Osteocyte (in vitro differentiated cells): ENCODE measurements at regions not wholly inside any gene's neighbourhood (a gene's known extent, or its start where the extent isn't known, plus 50 kb on each side); places are given as distances from the start of the nearest gene placed in this dataset.
A peak's percentile ranks its signal among the peaks of the same experiment; 100 is the strongest.

Experiments
- DNase-seq: peaks from one replicate; pipeline ENCODE4 v3.0.0; 2021; ENCODE audit warnings: mixed read lengths; ENCODE audit not compliant: unreplicated experiment; ENCODE audit errors: extremely low spot score
- H3K27ac Mint-ChIP-seq: one replicate; pipeline ENCODE4 v1.8.0; 2021; ENCODE audit warnings: mild to moderate bottlenecking, mixed read lengths; ENCODE audit not compliant: unreplicated experiment
- H3K27me3 Mint-ChIP-seq: one replicate; pipeline ENCODE4 v1.8.0; 2021; ENCODE audit warnings: mixed read lengths; ENCODE audit not compliant: unreplicated experiment
- H3K36me3 Mint-ChIP-seq: one replicate; pipeline ENCODE4 v1.8.0; 2021; ENCODE audit warnings: mixed read lengths; ENCODE audit not compliant: unreplicated experiment
- H3K4me1 Mint-ChIP-seq: one replicate; pipeline ENCODE4 v1.8.0; 2021; ENCODE audit warnings: mixed read lengths; ENCODE audit not compliant: unreplicated experiment
- H3K4me3 Mint-ChIP-seq: one replicate; pipeline ENCODE4 v1.8.0; 2021; ENCODE audit warnings: mild to moderate bottlenecking, moderate library complexity, mixed read lengths; ENCODE audit not compliant: unreplicated experiment
- H3K9me3 Mint-ChIP-seq: one replicate; pipeline ENCODE4 v1.8.0; 2021; ENCODE audit warnings: mixed read lengths; ENCODE audit not compliant: unreplicated experiment
- CTCF ChIP-seq: fragments of 200-600 bp; sonication (generic); IDR thresholded peaks from 2 replicates; pipeline ENCODE4 v1.5.0; 2021; ENCODE audit warnings: antibody characterized with exemption, mild to moderate bottlenecking, moderate library complexity

GRCh38 chr20:11445891-11446290 lies 471.8 kb upstream of the BTBD3 start:
- Mint-ChIP-seq H3K27ac (no peak overlapping the region), H3K27me3 (no peaks in the 10 kb centered on the region), H3K4me1 (peaks cover 16% of the 10 kb centered on the region), H3K36me3 (no peaks in the 10 kb centered on the region), H3K9me3 (no peaks in the 10 kb centered on the region), H3K4me3 (no peak overlapping the region)
- no peak for TF ChIP-seq CTCF
- no peak for DNase-seq

GRCh38 chr20:11447371-11448100 lies 470.2 kb upstream of the BTBD3 start:
- DNase-seq = no peak
- no peaks in the 10 kb centered on the region for H3K27me3 Mint-ChIP-seq
- no peaks in the 10 kb centered on the region for H3K36me3 Mint-ChIP-seq
- no peak overlapping the region for H3K4me3 Mint-ChIP-seq
- no peaks in the 10 kb centered on the region for H3K9me3 Mint-ChIP-seq
- H3K4me1 Mint-ChIP-seq = peaks cover 28% of the 10 kb centered on the region
- no peak overlapping the region for H3K27ac Mint-ChIP-seq
- TF ChIP-seq CTCF = no peak

GRCh38 chr20:11448554-11448953 lies 469.1 kb upstream of the BTBD3 start:
- no peak for DNase-seq
- no peaks in the 10 kb centered on the region for H3K27me3 Mint-ChIP-seq
- peaks cover 36% of the 10 kb centered on the region for H3K4me1 Mint-ChIP-seq
- no peaks in the 10 kb centered on the region for H3K9me3 Mint-ChIP-seq
- no peak for TF ChIP-seq CTCF
- no peak overlapping the region for H3K4me3 Mint-ChIP-seq
- no peak overlapping the region for H3K27ac Mint-ChIP-seq
- H3K36me3 Mint-ChIP-seq = no peaks in the 10 kb centered on the region

- DNase-seq = no peak
- H3K36me3 Mint-ChIP-seq = no peaks in the 10 kb centered on the region
- TF ChIP-seq CTCF = no peak
- H3K4me1 Mint-ChIP-seq = peaks cover 45% of the 10 kb centered on the region
- no peaks in the 10 kb centered on the region for H3K9me3 Mint-ChIP-seq
- no peaks in the 10 kb centered on the region for H3K27me3 Mint-ChIP-seq
- peak overlapping the region; percentile 82 for H3K27ac Mint-ChIP-seq
- no peak overlapping the region for H3K4me3 Mint-ChIP-seq
Observed at GRCh38 chr20:11451793-11452291, 465.9 kb upstream of the BTBD3 start.

GRCh38 chr20:11452326-11452725 lies 465.4 kb upstream of the BTBD3 start:
- Mint-ChIP-seq H3K36me3 (no peaks in the 10 kb centered on the region), H3K4me1 (peaks cover 44% of the 10 kb centered on the region), H3K9me3 (no peaks in the 10 kb centered on the region), H3K27ac (peak overlapping the region; percentile 82), H3K4me3 (no peak overlapping the region), H3K27me3 (no peaks in the 10 kb centered on the region)
- no peak for TF ChIP-seq CTCF
- DNase-seq = no peak
